Esophagus squamous epithelium (tissue), 4 donors: ENCODE measurements at regions not wholly inside any gene's neighbourhood (a gene's known extent, or its start where the extent isn't known, plus 50 kb on each side); places are given as distances from the start of the nearest gene placed in this dataset.

Experiments used
- CTCF ChIP-seq, 6 experiments: fragments of 450-650 bp in 4 of 6; fragments of 200-600 bp in 2 of 6; sonication (generic) in 2 of 6; IDR thresholded peaks; one replicate each; pipeline ENCODE4 v1.5.1; 2016 to 2019; ENCODE audit warnings: antibody characterized with exemption in 6 of 6, mild to moderate bottlenecking in 4 of 6, moderate library complexity in 4 of 6
- POLR2A ChIP-seq, 4 donors: fragments of 450-650 bp; IDR thresholded peaks; one replicate each; pipeline ENCODE4 v1.6.1; 2017; ENCODE audit warnings: antibody characterized with exemption in 4 of 4, mild to moderate bottlenecking in 4 of 4, moderate library complexity in 3 of 4

GRCh38 chrX:13440176-13440575 lies 120.3 kb upstream of the ATXN3L start:
- TF ChIP-seq POLR2A (IDR thresholded peaks at IDR 0.05) (no peak), CTCF (IDR thresholded peaks at IDR 0.05) (no peak)
